DOHH2 (cell line): ENCODE measurements at regions not wholly inside any gene's neighbourhood (a gene's known extent, or its start where the extent isn't known, plus 50 kb on each side); places are given as distances from the start of the nearest gene placed in this dataset.

ENCODE experiments used
- CTCF ChIP-seq: fragments of 200-600 bp; sonication (generic); IDR thresholded peaks from one replicate; pipeline ENCODE4 v1.5.1; 2014; ENCODE audit warnings: antibody characterized with exemption, mild to moderate bottlenecking, low read depth, low read length; ENCODE audit not compliant: poor library complexity, severe bottlenecking
- EZH2phosphoT487 ChIP-seq: fragments of 200-600 bp; sonication (generic); IDR thresholded peaks from 2 replicates; pipeline ENCODE4 v1.6.1; 2017; ENCODE audit warnings: borderline replicate concordance, mild to moderate bottlenecking, antibody characterized with exemption, low read length, moderate library complexity, mixed read lengths

DNA sequence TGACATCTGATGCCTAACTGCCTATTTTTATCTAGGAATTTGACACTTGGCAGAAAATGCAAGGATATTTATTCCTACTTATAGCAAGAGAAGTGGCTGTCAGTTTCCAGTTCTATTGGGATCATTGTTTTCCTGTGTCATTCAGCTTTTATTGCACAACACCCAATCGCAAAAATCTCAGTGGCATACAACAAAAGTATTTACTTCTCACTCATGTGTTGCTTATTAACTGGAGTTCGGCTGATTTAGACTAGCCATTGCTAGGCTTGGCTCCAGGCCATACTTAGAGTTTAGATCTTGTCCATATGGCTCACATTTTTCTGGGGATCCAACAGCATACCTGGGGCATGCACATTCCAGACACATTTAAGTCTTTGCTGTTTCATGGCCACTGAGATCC, 218.6 kb upstream of the SYT1 start:
- no peak for TF ChIP-seq CTCF
- TF ChIP-seq EZH2phosphoT487 = no peak
